GM10248 (cell line): ENCODE measurements at regions not wholly inside any gene's neighbourhood (a gene's known extent, or its start where the extent isn't known, plus 50 kb on each side); places are given as distances from the start of the nearest gene placed in this dataset.

ENCODE experiments used
- CTCF ChIA-PET: fragments of 300-600 bp; sonication (Branson Sonifier 250); formaldehyde crosslinking; extraction: SDS; loops from one replicate; lab custom pipeline; 2021; ENCODE audit warnings: antibody characterized with exemption; lab: Yijun Ruan, JAX
- POLR2A ChIA-PET: fragments of 350-650 bp; sonication (Branson Sonifier 250); formaldehyde crosslinking; extraction: SDS; loops from one replicate; lab custom pipeline; 2020; ENCODE audit warnings: antibody characterized with exemption; lab: Yijun Ruan, JAX
- DNase-seq: peaks from one replicate; pipeline ENCODE4 v3.0.0; 2012; ENCODE audit errors: extremely low spot score
- TF ChIP-seq, protein P1 (sequence below): IDR thresholded peaks from 2 replicates; pipeline ENCODE4 v1.5.1; 2012; ENCODE audit warnings: mild to moderate bottlenecking, low read depth; ENCODE audit errors: extremely low read depth, missing control alignments, control extremely low read depth

DNA sequence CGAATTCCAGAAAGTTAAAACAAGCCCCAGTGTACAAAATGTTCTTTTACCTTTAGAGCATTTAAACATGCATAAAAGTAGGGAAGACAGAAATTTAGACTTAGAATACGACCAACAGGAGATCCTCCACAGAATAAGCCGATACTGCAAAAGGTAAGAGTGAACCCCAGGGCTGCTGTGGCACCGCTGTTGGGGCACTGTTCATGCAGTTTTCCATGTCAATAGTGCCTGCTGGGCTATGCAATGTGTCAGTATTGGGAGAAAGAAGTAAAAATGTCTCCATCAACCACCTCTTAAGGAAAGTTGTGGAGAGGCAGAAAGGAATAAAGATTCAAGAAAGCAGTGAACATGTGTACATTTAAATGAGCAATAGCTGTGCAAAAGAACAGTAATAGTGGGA, 326.5 kb upstream of the SEMA3C start:
- ChIA-PET POLR2A (no interaction called here), CTCF (no interaction called here)
- TF ChIP-seq, protein P1, sequence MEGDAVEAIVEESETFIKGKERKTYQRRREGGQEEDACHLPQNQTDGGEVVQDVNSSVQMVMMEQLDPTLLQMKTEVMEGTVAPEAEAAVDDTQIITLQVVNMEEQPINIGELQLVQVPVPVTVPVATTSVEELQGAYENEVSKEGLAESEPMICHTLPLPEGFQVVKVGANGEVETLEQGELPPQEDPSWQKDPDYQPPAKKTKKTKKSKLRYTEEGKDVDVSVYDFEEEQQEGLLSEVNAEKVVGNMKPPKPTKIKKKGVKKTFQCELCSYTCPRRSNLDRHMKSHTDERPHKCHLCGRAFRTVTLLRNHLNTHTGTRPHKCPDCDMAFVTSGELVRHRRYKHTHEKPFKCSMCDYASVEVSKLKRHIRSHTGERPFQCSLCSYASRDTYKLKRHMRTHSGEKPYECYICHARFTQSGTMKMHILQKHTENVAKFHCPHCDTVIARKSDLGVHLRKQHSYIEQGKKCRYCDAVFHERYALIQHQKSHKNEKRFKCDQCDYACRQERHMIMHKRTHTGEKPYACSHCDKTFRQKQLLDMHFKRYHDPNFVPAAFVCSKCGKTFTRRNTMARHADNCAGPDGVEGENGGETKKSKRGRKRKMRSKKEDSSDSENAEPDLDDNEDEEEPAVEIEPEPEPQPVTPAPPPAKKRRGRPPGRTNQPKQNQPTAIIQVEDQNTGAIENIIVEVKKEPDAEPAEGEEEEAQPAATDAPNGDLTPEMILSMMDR, result no peak

GRCh38 chr7:81244224-81244623, 325.4 kb upstream of the SEMA3C start:
- DNase-seq, result no peak
- TF ChIP-seq, protein P1, result no peak
- CTCF ChIA-PET, result no interaction called here
- POLR2A ChIA-PET, result no interaction called here

More for the DNA sequence above, 326.5 kb upstream of the SEMA3C start:
- DNase-seq, result no peak

DNA sequence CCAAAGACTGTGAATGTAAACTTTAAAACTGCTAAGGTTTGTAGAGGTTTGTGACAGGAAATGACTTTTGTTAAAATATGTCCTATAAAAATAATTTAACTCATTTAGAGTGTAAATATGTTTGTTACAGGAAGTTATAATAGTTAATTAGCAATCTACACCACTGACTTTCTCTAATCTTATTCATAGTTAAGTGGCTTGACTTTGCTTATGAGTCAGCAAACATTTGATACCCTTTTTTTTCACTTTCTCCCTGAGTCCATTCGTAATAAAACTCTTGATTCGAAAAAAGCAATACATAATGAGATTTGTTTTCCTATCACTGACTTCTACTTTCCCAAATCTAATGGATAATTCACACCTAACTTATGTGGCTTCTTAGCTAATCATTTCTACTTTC, 317.7 kb upstream of the SEMA3C start:
- TF ChIP-seq, protein P1, result no peak
- DNase-seq, result no peak
- ChIA-PET POLR2A (no interaction called here), CTCF (no interaction called here)

DNA sequence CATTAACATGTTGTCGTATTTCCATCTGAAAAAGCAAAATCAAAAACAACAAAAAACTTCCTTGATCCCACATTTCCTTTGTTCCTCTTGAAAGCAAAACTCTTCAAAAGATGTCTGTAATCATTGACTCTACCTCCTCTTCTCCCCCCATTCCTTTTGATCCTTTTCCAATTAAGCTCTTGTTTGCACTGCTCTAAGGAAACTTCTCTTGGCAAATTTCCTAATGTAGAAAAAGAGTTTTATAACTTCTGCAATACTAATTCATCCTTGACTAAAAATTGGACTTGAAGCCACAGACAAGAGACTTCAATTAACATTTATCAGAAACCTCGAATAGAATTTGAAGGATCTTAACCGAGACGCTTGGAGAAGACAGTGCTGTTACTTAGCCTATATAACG, 317.1 kb upstream of the SEMA3C start:
- no peak for DNase-seq
- TF ChIP-seq, protein P1, result no peak
- POLR2A ChIA-PET, result no interaction called here
- CTCF ChIA-PET, result no interaction called here

- POLR2A ChIA-PET, result no interaction called here
- CTCF ChIA-PET, result no interaction called here
- no peak for DNase-seq
- TF ChIP-seq, protein P1, result no peak
Measured at GRCh38 chr7:81234896-81235295, 316.0 kb upstream of the SEMA3C start.

DNA sequence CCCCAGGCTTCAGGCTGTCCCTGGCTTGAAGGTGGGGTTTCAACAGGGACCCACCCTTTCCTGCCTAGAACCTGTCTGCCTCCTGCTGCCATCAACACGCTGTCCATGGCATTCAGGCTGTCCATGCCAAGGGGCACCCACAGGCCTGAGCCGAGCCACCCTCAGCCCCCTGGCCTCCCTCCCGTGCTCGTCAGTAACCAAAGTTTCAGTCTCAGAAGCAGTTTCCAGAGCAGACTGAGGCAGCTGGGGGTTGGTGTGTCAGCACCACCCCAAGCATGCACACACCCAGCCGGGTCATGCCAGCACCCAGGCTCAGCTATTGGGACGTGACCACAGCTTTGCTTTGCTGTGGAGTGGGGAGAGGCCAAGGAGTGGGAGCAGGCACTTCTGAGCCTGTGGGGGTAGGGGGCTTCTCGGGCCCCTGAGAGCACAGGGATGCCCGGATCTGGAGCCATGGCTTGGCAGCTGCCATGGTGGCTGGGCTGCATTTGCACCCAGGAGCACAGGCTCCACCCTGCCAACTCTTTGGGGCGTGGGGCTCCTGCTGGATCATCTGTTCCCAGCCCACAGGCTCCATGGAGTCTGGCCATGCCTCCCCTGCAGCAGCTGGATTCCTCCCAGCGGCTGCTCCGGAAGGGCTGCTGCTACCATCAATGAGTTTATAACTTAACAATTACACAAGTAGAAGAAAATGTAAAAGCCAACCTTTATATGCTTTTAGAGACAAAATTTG, 314.5 kb upstream of the SEMA3C start:
- TF ChIP-seq, protein P1, result no peak
- CTCF ChIA-PET, result no interaction called here

More for the DNA sequence above, 314.5 kb upstream of the SEMA3C start:
- POLR2A ChIA-PET, result no interaction called here
- no peak for DNase-seq
